Hypothalamus (tissue), 51 donors: ENCODE measurements at regions not wholly inside any gene's neighbourhood (a gene's known extent, or its start where the extent isn't known, plus 50 kb on each side); places are given as distances from the start of the nearest gene placed in this dataset.

Experiments
- DNase-seq, 51 donors: peaks; one replicate each; lab custom pipeline; 2025; lab: John Stamatoyannopoulos, UW

DNA sequence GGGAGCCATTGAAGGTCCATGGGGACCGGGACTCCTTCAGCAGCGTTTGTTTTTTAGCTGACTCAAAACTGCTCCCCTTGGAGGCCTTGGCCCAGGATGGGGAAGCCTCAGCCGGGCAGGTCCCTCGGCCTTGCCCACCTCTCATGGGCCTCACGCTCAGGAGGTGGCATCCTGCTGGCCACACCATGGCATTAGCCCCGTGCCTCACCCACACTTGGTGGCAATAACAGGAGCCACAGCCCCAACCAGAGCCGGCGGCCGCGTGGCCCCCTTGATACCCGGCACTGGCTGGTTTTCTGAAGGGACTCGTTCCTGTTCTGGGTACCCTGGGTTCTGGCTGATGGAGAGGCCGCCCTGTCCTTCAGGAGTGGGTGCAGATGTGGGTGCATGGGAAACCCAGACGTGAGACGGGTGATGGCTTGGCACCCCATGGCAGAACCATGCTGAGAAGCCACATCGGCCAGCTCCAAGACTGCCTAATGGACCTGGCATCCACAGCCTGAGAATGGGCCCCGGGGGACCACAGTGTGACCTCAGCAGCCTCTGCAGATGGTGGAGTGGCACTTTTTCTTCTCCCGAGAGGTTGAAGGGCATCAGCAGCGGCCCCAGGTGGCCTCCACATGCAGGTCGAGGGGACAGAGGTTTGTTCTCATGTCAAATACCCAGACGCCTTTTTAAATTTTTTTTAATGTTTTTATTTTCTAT, 49.8 kb upstream of the PPARA start:
- DNase-seq = no peak
